ENCODE measurements at regions not wholly inside any gene's neighbourhood (a gene's known extent, or its start where the extent isn't known, plus 50 kb on each side); places are given as distances from the start of the nearest gene placed in this dataset.

DNA sequence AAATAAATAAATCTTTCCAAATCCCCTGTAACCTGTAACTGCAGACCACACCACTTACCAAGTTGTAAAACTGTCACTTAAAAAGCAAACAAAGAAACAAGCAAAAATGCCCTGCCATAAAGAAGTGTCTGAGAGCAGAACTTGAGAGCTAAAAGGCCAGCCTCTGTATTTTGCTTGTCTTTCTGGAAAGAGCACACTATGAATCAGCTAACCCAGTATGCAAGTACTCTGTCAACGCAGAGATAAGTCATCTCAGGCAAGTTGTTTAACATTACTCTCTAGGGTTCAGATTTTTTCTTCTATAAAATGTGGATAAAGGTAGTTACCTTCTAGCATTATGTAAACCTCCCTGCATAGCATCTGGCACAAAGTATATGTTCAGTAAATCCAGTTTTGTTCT, 134.8 kb downstream of the HS3ST1 start:
- no peak for TF ChIP-seq POLR2AphosphoS5 (IDR thresholded peaks at IDR 0.05)
- TF ChIP-seq, protein P1, sequence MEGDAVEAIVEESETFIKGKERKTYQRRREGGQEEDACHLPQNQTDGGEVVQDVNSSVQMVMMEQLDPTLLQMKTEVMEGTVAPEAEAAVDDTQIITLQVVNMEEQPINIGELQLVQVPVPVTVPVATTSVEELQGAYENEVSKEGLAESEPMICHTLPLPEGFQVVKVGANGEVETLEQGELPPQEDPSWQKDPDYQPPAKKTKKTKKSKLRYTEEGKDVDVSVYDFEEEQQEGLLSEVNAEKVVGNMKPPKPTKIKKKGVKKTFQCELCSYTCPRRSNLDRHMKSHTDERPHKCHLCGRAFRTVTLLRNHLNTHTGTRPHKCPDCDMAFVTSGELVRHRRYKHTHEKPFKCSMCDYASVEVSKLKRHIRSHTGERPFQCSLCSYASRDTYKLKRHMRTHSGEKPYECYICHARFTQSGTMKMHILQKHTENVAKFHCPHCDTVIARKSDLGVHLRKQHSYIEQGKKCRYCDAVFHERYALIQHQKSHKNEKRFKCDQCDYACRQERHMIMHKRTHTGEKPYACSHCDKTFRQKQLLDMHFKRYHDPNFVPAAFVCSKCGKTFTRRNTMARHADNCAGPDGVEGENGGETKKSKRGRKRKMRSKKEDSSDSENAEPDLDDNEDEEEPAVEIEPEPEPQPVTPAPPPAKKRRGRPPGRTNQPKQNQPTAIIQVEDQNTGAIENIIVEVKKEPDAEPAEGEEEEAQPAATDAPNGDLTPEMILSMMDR (IDR thresholded peaks at IDR 0.05 in 8 of 11, conservative IDR thresholded peaks at IDR 0.05 in 3 of 11): no peak
